ENCODE measurements at regions not wholly inside any gene's neighbourhood (a gene's known extent, or its start where the extent isn't known, plus 50 kb on each side); places are given as distances from the start of the nearest gene placed in this dataset.

DNA sequence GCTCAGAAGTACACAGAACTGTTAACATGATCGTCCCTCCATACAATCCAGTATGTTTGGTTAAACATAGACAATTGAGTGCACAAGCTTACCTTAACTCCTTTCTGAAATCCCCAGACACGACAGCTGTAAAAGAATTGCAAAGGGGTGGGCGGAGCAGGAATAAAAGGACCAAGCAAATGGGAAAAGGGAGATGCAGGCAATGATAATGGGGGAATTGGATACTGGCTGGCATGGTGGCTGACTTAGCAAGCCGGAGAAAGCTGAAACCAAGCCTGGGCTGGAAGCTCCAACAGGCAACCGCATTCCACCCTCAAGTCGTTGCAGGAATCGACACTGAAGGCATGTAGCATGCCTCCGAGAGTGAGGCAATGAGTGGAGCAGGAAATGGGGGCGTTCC, 96.8 kb upstream of the TMEM132C start:
- no peak overlapping the region for H3K9ac ChIP-seq (ENCODE audit: insufficient read depth in 1 of 2, low read length in 2 of 2)
- H3K4me3 ChIP-seq, result no peak overlapping the region
- H3K9me3 ChIP-seq (ENCODE audit: control insufficient read depth in 4 of 4, insufficient read depth in 3 of 4, low read length in 3 of 4), result peaks cover 0 to 4% (median 0%) of the 10 kb centered on the region in 4 donors
- no peak for ATAC-seq (ENCODE audit: insufficient read depth, low FRiP score)
- H3K27ac ChIP-seq (ENCODE audit: low read depth in 1 of 2, low read length in 1 of 2), result no peak overlapping the region
- WGBS, 2 donors, result 57 to 58% methylated on average over 9 of the region's 9 CpGs
- no peaks in the 10 kb centered on the region for H3K36me3 ChIP-seq (ENCODE audit: control insufficient read depth in 4 of 4, insufficient read depth in 4 of 4, low read length in 4 of 4)
- H3K4me1 ChIP-seq (ENCODE audit: control insufficient read depth in 5 of 5, insufficient read depth in 5 of 5, low read length in 5 of 5), result no peaks in the 10 kb centered on the region
- no peak for DNase-seq
- H3K27me3 ChIP-seq (ENCODE audit: control insufficient read depth in 3 of 3, insufficient read depth in 3 of 3, low read length in 2 of 3), result no peaks in the 10 kb centered on the region
- TF ChIP-seq, protein P1, sequence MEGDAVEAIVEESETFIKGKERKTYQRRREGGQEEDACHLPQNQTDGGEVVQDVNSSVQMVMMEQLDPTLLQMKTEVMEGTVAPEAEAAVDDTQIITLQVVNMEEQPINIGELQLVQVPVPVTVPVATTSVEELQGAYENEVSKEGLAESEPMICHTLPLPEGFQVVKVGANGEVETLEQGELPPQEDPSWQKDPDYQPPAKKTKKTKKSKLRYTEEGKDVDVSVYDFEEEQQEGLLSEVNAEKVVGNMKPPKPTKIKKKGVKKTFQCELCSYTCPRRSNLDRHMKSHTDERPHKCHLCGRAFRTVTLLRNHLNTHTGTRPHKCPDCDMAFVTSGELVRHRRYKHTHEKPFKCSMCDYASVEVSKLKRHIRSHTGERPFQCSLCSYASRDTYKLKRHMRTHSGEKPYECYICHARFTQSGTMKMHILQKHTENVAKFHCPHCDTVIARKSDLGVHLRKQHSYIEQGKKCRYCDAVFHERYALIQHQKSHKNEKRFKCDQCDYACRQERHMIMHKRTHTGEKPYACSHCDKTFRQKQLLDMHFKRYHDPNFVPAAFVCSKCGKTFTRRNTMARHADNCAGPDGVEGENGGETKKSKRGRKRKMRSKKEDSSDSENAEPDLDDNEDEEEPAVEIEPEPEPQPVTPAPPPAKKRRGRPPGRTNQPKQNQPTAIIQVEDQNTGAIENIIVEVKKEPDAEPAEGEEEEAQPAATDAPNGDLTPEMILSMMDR (IDR thresholded peaks at IDR 0.05; ENCODE audit: control extremely low read depth, extremely low read depth), result no peak

- peaks cover 0 to 2% (median 0%) of the 10 kb centered on the region in 3 donors for H3K27me3 ChIP-seq (ENCODE audit: control insufficient read depth in 3 of 3, insufficient read depth in 3 of 3, low read length in 2 of 3)
- TF ChIP-seq, protein P1 (IDR thresholded peaks at IDR 0.05; ENCODE audit: control extremely low read depth, extremely low read depth), result no peak
- no peak overlapping the region for H3K4me3 ChIP-seq
- no peak overlapping the region for H3K9ac ChIP-seq (ENCODE audit: insufficient read depth in 1 of 2, low read length in 2 of 2)
- WGBS, 2 donors, result 77 to 79% methylated on average over 4 of the region's 4 CpGs
- no peak for ATAC-seq (ENCODE audit: insufficient read depth, low FRiP score)
- H3K27ac ChIP-seq (ENCODE audit: low read depth in 1 of 2, low read length in 1 of 2), result no peak overlapping the region
- no peaks in the 10 kb centered on the region for H3K36me3 ChIP-seq (ENCODE audit: control insufficient read depth in 4 of 4, insufficient read depth in 4 of 4, low read length in 4 of 4)
- H3K9me3 ChIP-seq (ENCODE audit: control insufficient read depth in 4 of 4, insufficient read depth in 3 of 4, low read length in 3 of 4), result peaks cover 0 to 7% (median 0%) of the 10 kb centered on the region in 4 donors
- H3K4me1 ChIP-seq (ENCODE audit: control insufficient read depth in 5 of 5, insufficient read depth in 5 of 5, low read length in 5 of 5), result no peaks in the 10 kb centered on the region
- no peak for DNase-seq
Measured at GRCh38 chr12:128178565-128178964, 88.4 kb upstream of the TMEM132C start.

DNA sequence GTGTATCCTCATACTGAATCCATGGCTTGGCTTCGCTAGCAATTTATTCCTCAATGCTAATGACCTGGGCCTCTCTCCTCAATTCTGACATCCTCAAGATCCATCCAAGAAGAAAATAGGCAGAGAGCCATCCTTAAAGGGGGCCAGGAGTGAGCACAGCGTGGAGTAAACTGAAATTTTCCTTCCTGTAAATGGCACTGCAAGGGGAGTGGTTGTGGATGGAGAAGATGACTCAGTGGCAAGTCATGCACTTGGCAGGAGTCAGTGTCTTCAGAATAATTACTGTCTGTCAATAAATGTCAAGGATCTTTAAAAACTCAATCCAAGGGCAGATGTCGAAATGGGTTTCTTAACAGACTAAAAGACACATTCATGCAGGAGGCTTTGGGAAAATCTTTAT, 88.0 kb upstream of the TMEM132C start:
- no peak for DNase-seq
- ATAC-seq (ENCODE audit: insufficient read depth, low FRiP score), result no peak
- TF ChIP-seq, protein P1 (IDR thresholded peaks at IDR 0.05; ENCODE audit: control extremely low read depth, extremely low read depth), result no peak
- Histone ChIP-seq H3K9ac (ENCODE audit: insufficient read depth in 1 of 2, low read length in 2 of 2) (no peak overlapping the region), H3K4me3 (no peak overlapping the region), H3K36me3 (ENCODE audit: control insufficient read depth in 4 of 4, insufficient read depth in 4 of 4, low read length in 4 of 4) (no peaks in the 10 kb centered on the region), H3K27me3 (ENCODE audit: control insufficient read depth in 3 of 3, insufficient read depth in 3 of 3, low read length in 2 of 3) (peaks cover 0 to 2% (median 0%) of the 10 kb centered on the region in 3 donors), H3K4me1 (ENCODE audit: control insufficient read depth in 5 of 5, insufficient read depth in 5 of 5, low read length in 5 of 5) (no peaks in the 10 kb centered on the region), H3K9me3 (ENCODE audit: control insufficient read depth in 4 of 4, insufficient read depth in 3 of 4, low read length in 3 of 4) (peaks cover 0 to 7% (median 0%) of the 10 kb centered on the region in 4 donors), H3K27ac (ENCODE audit: low read depth in 1 of 2, low read length in 1 of 2) (no peak overlapping the region)
- WGBS, 2 donors, result 70 to 89% methylated on average over 3 of the region's 3 CpGs

GRCh38 chr12:128180166-128180565, 86.8 kb upstream of the TMEM132C start:
- Histone ChIP-seq H3K4me3 (no peak overlapping the region), H3K27me3 (ENCODE audit: control insufficient read depth in 3 of 3, insufficient read depth in 3 of 3, low read length in 2 of 3) (peaks cover 0 to 2% (median 0%) of the 10 kb centered on the region in 3 donors), H3K27ac (ENCODE audit: low read depth in 1 of 2, low read length in 1 of 2) (no peak overlapping the region), H3K36me3 (ENCODE audit: control insufficient read depth in 4 of 4, insufficient read depth in 4 of 4, low read length in 4 of 4) (no peaks in the 10 kb centered on the region), H3K9me3 (ENCODE audit: control insufficient read depth in 4 of 4, insufficient read depth in 3 of 4, low read length in 3 of 4) (peaks cover 0 to 7% (median 0%) of the 10 kb centered on the region in 4 donors), H3K9ac (ENCODE audit: insufficient read depth in 1 of 2, low read length in 2 of 2) (no peak overlapping the region), H3K4me1 (ENCODE audit: control insufficient read depth in 5 of 5, insufficient read depth in 5 of 5, low read length in 5 of 5) (no peaks in the 10 kb centered on the region)
- no peak for DNase-seq
- WGBS, 2 donors, result 52 to 58% methylated on average over 1 of the region's 1 CpG
- TF ChIP-seq, protein P1 (IDR thresholded peaks at IDR 0.05; ENCODE audit: control extremely low read depth, extremely low read depth), result no peak
- no peak for ATAC-seq (ENCODE audit: insufficient read depth, low FRiP score)
